Stimulated activated naive CD8-positive, alpha-beta T cell treated with anti-CD3 and anti-CD28 coated beads, Interleukin-15, amount 100 ng/mL, for 72 hours (primary cell): ENCODE measurements at regions not wholly inside any gene's neighbourhood (a gene's known extent, or its start where the extent isn't known, plus 50 kb on each side); places are given as distances from the start of the nearest gene placed in this dataset.

ENCODE experiments used
- ATAC-seq: fragments of 150-1000 bp; cut with Tn5 transposase; 2 replicates; pipeline ENCODE4 v1.10.0; 2021; ENCODE audit warnings: mild to moderate bottlenecking, moderate library complexity
- DNase-seq, 2 donors: peaks; one replicate each; pipeline ENCODE4 v3.0.0; 2021 to 2022
- H3K27ac Mint-ChIP-seq, 2 donors: one replicate each; pipeline ENCODE4 v1.8.0; 2022; ENCODE audit warnings: mild to moderate bottlenecking in 2 of 2, mixed read lengths in 2 of 2, moderate library complexity in 2 of 2
- H3K27me3 Mint-ChIP-seq: one replicate; pipeline ENCODE4 v1.8.0; 2022; ENCODE audit warnings: mixed read lengths
- H3K4me1 Mint-ChIP-seq: one replicate; pipeline ENCODE4 v1.8.0; 2022; ENCODE audit warnings: mild to moderate bottlenecking, mixed read lengths
- H3K4me3 Mint-ChIP-seq, 2 donors: one replicate each; pipeline ENCODE4 v1.8.0; 2022; ENCODE audit warnings: mild to moderate bottlenecking in 2 of 2, mixed read lengths in 2 of 2, moderate library complexity in 1 of 2
- H3K9me3 Mint-ChIP-seq, 2 donors: one replicate each; pipeline ENCODE4 v1.8.0; 2022; ENCODE audit warnings: mixed read lengths in 2 of 2

- peaks cover 14% of the 10 kb centered on the region for H3K27me3 Mint-ChIP-seq
- H3K27ac Mint-ChIP-seq = no peak overlapping the region
- no peaks in the 10 kb centered on the region for H3K4me1 Mint-ChIP-seq
- DNase-seq = no peak
- H3K9me3 Mint-ChIP-seq = no peaks in the 10 kb centered on the region
- ATAC-seq = no peak
- H3K4me3 Mint-ChIP-seq = no peak overlapping the region
Measured at GRCh38 chr16:54649876-54650275, 280.8 kb upstream of the IRX5 start.

- ATAC-seq = no peak
- no peak overlapping the region for H3K4me3 Mint-ChIP-seq
- H3K9me3 Mint-ChIP-seq = no peaks in the 10 kb centered on the region
- no peak for DNase-seq
- peaks cover 8% of the 10 kb centered on the region for H3K27me3 Mint-ChIP-seq
- H3K27ac Mint-ChIP-seq = no peak overlapping the region
- H3K4me1 Mint-ChIP-seq = no peaks in the 10 kb centered on the region
Measured at GRCh38 chr16:54648575-54648974, 282.1 kb upstream of the IRX5 start.

GRCh38 chr16:54647725-54648221 is 282.9 kb upstream of the IRX5 start:
- peaks cover 12% of the 10 kb centered on the region for H3K27me3 Mint-ChIP-seq
- H3K4me3 Mint-ChIP-seq = no peak overlapping the region
- ATAC-seq (no peak), DNase-seq (no peak)
- H3K4me1 Mint-ChIP-seq = no peaks in the 10 kb centered on the region
- no peak overlapping the region for H3K27ac Mint-ChIP-seq
- H3K9me3 Mint-ChIP-seq = no peaks in the 10 kb centered on the region

GRCh38 chr16:54647216-54647615 is 283.4 kb upstream of the IRX5 start:
- Mint-ChIP-seq H3K4me1 (no peaks in the 10 kb centered on the region), H3K27ac (no peak overlapping the region), H3K9me3 (no peaks in the 10 kb centered on the region), H3K4me3 (no peak overlapping the region), H3K27me3 (peaks cover 18% of the 10 kb centered on the region)
- ATAC-seq (no peak), DNase-seq (no peak)

- peaks cover 23% of the 10 kb centered on the region for H3K27me3 Mint-ChIP-seq
- ATAC-seq (no peak), DNase-seq (no peak)
- no peaks in the 10 kb centered on the region for H3K4me1 Mint-ChIP-seq
- H3K27ac Mint-ChIP-seq = no peak overlapping the region
- no peaks in the 10 kb centered on the region for H3K9me3 Mint-ChIP-seq
- no peak overlapping the region for H3K4me3 Mint-ChIP-seq
Measured at GRCh38 chr16:54645345-54645744, 285.3 kb upstream of the IRX5 start.

- ATAC-seq (no peak), DNase-seq (no peak)
- Mint-ChIP-seq H3K27ac (no peak overlapping the region), H3K9me3 (no peaks in the 10 kb centered on the region), H3K27me3 (peaks cover 8% of the 10 kb centered on the region), H3K4me1 (no peaks in the 10 kb centered on the region), H3K4me3 (no peak overlapping the region)
Measured at GRCh38 chr16:54636221-54636793, 294.4 kb upstream of the IRX5 start.

- no peak for DNase-seq
- ATAC-seq = no peak
- Mint-ChIP-seq H3K4me1 (no peaks in the 10 kb centered on the region), H3K27me3 (peaks cover 21% of the 10 kb centered on the region), H3K27ac (no peak overlapping the region), H3K4me3 (no peak overlapping the region), H3K9me3 (no peaks in the 10 kb centered on the region)
Measured at GRCh38 chr16:54633943-54634362, 296.7 kb upstream of the IRX5 start.

GRCh38 chr16:54632322-54633220 is 298.1 kb upstream of the IRX5 start:
- no peaks in the 10 kb centered on the region for H3K9me3 Mint-ChIP-seq
- H3K27ac Mint-ChIP-seq = no peak overlapping the region
- peaks cover 21% of the 10 kb centered on the region for H3K27me3 Mint-ChIP-seq
- ATAC-seq (no peak), DNase-seq (no peak)
- H3K4me1 Mint-ChIP-seq = no peaks in the 10 kb centered on the region
- no peak overlapping the region for H3K4me3 Mint-ChIP-seq

GRCh38 chr16:54631782-54632181 is 298.9 kb upstream of the IRX5 start:
- H3K27ac Mint-ChIP-seq = peak overlapping the region in 1 of 2 donors; percentile 26
- ATAC-seq (no peak), DNase-seq (no peak)
- no peak overlapping the region for H3K4me3 Mint-ChIP-seq
- H3K9me3 Mint-ChIP-seq = no peaks in the 10 kb centered on the region
- H3K4me1 Mint-ChIP-seq = no peaks in the 10 kb centered on the region
- H3K27me3 Mint-ChIP-seq = peaks cover 21% of the 10 kb centered on the region

GRCh38 chr16:54630284-54630967 is 300.2 kb upstream of the IRX5 start:
- H3K27ac Mint-ChIP-seq = no peak overlapping the region
- H3K4me1 Mint-ChIP-seq = no peaks in the 10 kb centered on the region
- H3K4me3 Mint-ChIP-seq = no peak overlapping the region
- DNase-seq (no peak), ATAC-seq (no peak)
- H3K9me3 Mint-ChIP-seq = no peaks in the 10 kb centered on the region
- peaks cover 21% of the 10 kb centered on the region for H3K27me3 Mint-ChIP-seq

- Mint-ChIP-seq H3K4me3 (no peak overlapping the region), H3K9me3 (no peaks in the 10 kb centered on the region)
- ATAC-seq = no peak
Measured at GRCh38 chr16:54628796-54629625, 301.7 kb upstream of the IRX5 start.

GRCh38 chr16:54627616-54628015 is 303.0 kb upstream of the IRX5 start:
- DNase-seq (no peak), ATAC-seq (no peak)
- Mint-ChIP-seq H3K27ac (no peak overlapping the region), H3K9me3 (no peaks in the 10 kb centered on the region), H3K4me3 (no peak overlapping the region), H3K27me3 (peaks cover 21% of the 10 kb centered on the region), H3K4me1 (no peaks in the 10 kb centered on the region)

More at GRCh38 chr16:54628796-54629625, 301.7 kb upstream of the IRX5 start:
- Mint-ChIP-seq H3K4me1 (no peaks in the 10 kb centered on the region), H3K27me3 (peaks cover 21% of the 10 kb centered on the region), H3K27ac (no peak overlapping the region)
- no peak for DNase-seq

GRCh38 chr16:54623636-54624035 is 307.0 kb upstream of the IRX5 start:
- ATAC-seq (no peak), DNase-seq (no peak)
- Mint-ChIP-seq H3K9me3 (no peaks in the 10 kb centered on the region), H3K4me1 (no peaks in the 10 kb centered on the region), H3K27me3 (peaks cover 6% of the 10 kb centered on the region), H3K27ac (no peak overlapping the region), H3K4me3 (no peak overlapping the region)

- Mint-ChIP-seq H3K9me3 (no peaks in the 10 kb centered on the region), H3K4me1 (no peaks in the 10 kb centered on the region), H3K27ac (no peak overlapping the region), H3K27me3 (peaks cover 6% of the 10 kb centered on the region), H3K4me3 (no peak overlapping the region)
- no peak for ATAC-seq
- DNase-seq = no peak
Measured at GRCh38 chr16:54620197-54620596, 310.5 kb upstream of the IRX5 start.

GRCh38 chr16:54616610-54617009 is 314.1 kb upstream of the IRX5 start:
- Mint-ChIP-seq H3K4me1 (no peaks in the 10 kb centered on the region), H3K4me3 (no peak overlapping the region), H3K27ac (no peak overlapping the region), H3K27me3 (no peaks in the 10 kb centered on the region), H3K9me3 (no peaks in the 10 kb centered on the region)
- ATAC-seq (no peak), DNase-seq (no peak)
